K562 (cell line): ENCODE measurements at regions not wholly inside any gene's neighbourhood (a gene's known extent, or its start where the extent isn't known, plus 50 kb on each side); places are given as distances from the start of the nearest gene placed in this dataset.

Experiments used
- NCOR1 ChIP-seq: fragments of 450-650 bp; IDR thresholded peaks from 2 replicates; pipeline ENCODE4 v1.6.1; 2016; ENCODE audit warnings: mild to moderate bottlenecking, moderate library complexity
- YY1 ChIP-seq, 3 experiments: IDR thresholded peaks; 2 replicates each; pipeline ENCODE4 v1.6.1; 2011; ENCODE audit warnings: low read length in 2 of 3, mild to moderate bottlenecking in 2 of 3, moderate library complexity in 2 of 3, borderline replicate concordance in 1 of 3, control low read depth in 1 of 3, low read depth in 1 of 3; ENCODE audit not compliant: insufficient read depth in 3 of 3, insufficient replicate concordance in 2 of 3, control insufficient read depth in 1 of 3, insufficient read length in 1 of 3; ENCODE audit errors: extremely low read depth in 1 of 3
- ZNF24 ChIP-seq: fragments of 450-650 bp; IDR thresholded peaks from 2 replicates; pipeline ENCODE4 v1.6.1; 2016
- TF ChIP-seq, protein P1 (sequence below): sonication (generic); formaldehyde crosslinking; IDR thresholded peaks from 2 replicates; pipeline ENCODE4 v1.8.1; 2022; ENCODE audit warnings: missing genetic modification reagents

DNA sequence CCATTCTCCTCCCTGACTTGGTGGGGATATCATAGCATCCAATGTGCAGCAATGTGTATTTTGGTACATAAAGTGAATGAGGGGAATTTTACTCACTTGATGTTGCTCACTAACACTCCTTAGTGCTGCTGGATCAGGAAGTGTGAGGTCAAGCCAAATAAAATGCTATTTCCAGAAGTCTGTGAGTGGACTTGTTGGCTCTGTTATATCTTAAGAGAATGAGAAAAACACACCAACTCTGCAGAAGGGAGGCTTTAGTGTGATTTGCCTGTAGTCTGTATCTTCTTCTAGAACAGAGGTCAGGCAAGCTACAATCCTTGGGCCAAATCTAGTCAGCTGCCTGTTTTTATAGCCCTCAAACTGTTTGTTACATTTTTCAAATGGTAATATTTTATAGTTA lies 154.3 kb downstream of the POLR1F start:
- TF ChIP-seq, protein P1, sequence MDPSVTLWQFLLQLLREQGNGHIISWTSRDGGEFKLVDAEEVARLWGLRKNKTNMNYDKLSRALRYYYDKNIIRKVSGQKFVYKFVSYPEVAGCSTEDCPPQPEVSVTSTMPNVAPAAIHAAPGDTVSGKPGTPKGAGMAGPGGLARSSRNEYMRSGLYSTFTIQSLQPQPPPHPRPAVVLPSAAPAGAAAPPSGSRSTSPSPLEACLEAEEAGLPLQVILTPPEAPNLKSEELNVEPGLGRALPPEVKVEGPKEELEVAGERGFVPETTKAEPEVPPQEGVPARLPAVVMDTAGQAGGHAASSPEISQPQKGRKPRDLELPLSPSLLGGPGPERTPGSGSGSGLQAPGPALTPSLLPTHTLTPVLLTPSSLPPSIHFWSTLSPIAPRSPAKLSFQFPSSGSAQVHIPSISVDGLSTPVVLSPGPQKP (CRISPR knock-in tag), result no peak
- TF ChIP-seq YY1 (IDR thresholded peaks at IDR 0.05; ENCODE audit: borderline replicate concordance in 1 of 3, control insufficient read depth in 1 of 3, extremely low read depth in 1 of 3, insufficient read depth in 3 of 3, insufficient read length in 1 of 3, insufficient replicate concordance in 2 of 3, low read depth in 1 of 3, low read length in 2 of 3) (no peak), NCOR1 (no peak), ZNF24 (no peak)
